GM18951 (cell line): ENCODE measurements at regions not wholly inside any gene's neighbourhood (a gene's known extent, or its start where the extent isn't known, plus 50 kb on each side); places are given as distances from the start of the nearest gene placed in this dataset.

Source experiments
- POLR2A ChIP-seq: IDR thresholded peaks from 4 replicates; pipeline ENCODE4 v1.6.1; 2011; ENCODE audit warnings: mild to moderate bottlenecking; ENCODE audit not compliant: insufficient read length, insufficient read depth; ENCODE audit errors: extremely low read depth
- in situ Hi-C: fragments of 300-500 bp; cut with MboI; formaldehyde crosslinking; loops from one replicate; pipeline ENCODE4 v1.12.0; 2022; ENCODE audit warnings: low sequenced_read_pairs, mixed read lengths, inconsistent platforms; ENCODE audit not compliant: unreplicated experiment

DNA sequence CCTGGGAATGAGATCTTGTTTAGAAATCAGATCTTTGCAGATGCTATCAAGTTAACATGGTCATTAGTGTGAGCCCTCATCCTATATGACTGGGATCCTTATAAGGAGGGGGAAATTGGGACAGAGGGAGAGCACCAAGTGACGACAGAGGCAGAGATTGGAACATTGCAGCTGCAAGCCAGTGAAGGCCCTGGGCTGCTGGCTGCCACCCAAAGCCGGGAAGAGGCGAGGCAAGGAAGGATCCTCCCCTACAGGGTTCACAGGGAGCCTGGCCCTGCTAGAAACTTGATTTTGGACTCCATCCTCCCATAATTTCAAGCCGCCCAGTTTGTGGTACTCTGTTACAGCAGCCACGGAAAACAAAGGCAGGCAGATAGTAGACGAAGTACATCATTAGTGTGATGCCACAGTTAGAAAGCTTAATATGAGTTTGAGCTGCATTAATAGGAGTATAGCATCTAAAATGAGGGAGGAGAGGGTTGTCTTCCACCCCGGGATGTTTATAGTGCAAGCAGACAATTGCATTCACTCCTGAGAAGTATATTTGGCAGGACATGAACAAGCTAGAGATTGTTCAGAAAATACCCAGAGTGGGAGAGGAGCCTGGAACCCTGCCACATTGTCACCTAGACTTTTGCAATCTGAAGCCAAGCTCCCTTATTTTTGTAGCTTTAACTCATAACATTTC lies 56.8 kb upstream of the CLMP start:
- in situ Hi-C loops: no loop called here

DNA sequence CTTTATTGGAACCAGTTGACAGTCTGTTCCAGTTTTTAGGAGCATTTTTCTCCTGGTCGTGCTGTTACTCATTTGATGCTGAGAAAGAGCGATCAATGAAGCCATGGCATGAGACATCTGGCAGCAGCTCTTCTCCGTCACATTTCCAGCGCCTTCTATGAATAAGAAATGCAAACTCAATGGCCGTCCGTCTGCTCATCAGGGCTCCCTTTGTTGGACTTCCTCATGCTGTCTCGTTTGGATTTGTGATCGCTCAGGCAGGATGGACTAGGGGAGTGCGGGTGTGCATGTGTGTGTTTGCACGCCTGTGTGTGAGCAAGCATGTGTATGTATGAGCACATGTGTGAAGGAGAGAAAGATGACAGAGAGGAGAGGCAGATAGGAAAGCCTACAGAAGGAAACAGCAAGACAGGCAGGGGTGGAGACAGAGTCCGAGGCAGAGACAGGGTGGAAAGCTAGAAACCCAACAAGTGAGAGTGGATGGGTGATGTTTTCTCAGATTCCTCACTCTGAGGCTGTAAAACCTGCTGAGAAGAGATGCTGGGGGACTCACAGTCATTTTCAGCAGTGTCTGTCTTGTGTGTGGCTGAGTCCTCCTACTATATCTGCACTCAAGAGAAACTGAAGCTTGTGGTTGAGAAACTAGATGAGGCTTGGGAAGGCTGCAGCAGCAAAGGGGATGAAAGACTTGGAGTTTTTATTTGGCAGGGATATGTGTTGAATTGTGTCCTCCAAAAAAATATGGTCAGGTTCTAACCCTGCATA lies 56.0 kb upstream of the CLMP start:
- TF ChIP-seq POLR2A: no peak
- in situ Hi-C loops: no loop called here

More for the DNA sequence above, 56.8 kb upstream of the CLMP start:
- TF ChIP-seq POLR2A: no peak

DNA sequence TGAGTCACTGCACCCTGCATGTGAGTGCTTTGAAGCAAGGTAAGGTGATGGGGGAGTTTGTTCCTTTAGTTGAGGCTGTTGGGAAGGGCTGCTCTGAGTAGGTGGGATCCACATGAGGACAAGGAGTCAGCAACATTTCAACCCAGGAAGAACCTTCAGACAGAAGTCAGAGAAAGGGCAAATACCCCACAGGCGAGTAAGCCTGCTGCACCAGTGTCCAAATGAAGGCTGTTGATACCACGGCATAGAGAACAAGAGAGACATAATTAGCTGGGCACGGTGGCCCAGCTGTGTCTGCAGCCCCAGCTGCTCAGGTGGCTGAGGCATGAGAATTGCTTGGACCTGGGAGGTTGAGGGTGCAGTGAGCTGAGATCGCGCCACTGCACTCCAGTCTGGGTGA lies 54.3 kb upstream of the CLMP start:
- TF ChIP-seq POLR2A: no peak
- in situ Hi-C loops: loop anchor here (10.0 kb wide), 1 partner anchor 135 kb away; no protein-coding TSS in a partner anchor

DNA sequence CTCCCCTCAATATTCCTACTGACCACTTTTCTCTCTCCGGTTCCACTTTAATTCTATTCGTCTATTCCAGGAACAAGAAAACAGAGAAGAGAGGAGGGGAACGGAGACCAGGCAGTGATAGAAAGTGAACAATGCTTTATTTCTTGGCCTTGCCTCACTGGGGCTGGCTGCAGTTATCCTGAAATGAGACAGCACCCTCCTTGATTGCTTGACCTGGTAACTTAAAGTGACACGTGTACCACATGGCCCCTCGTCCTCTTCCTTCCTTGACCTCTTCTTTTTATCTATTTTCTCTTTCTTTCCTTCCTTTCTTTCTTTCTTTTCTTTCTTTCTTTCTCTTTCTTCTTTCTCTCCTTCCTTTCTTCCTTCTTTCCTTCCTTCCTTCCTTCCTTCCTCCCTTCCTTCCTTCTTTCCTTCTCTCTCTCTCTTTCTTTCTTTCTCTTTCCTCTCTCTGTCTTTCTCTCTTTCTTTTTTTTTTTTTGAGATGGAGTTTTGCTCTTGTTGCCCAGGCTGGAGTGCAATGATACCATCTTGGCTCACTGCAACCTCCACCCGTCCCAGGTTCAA lies 52.8 kb upstream of the CLMP start:
- TF ChIP-seq POLR2A: no peak
- in situ Hi-C loops: loop anchor here (10.0 kb wide), 1 partner anchor 133 kb away; no protein-coding TSS in a partner anchor

DNA sequence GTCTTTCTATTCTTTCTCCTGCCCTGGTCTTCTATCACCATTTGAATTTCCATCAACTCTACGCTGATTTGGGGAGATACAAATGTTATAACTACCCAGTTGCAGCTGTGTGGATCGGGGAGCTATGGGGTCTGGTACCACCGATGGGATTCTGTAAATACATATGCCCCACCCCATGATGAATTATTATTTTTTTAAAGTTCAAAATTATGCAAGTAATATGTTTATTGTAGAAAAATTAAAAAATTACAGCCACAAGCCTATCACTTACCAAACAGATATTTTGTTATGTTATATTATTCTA lies 52.4 kb upstream of the CLMP start:
- TF ChIP-seq POLR2A: no peak
- in situ Hi-C loops: loop anchor here (10.0 kb wide), 1 partner anchor 133 kb away; no protein-coding TSS in a partner anchor

DNA sequence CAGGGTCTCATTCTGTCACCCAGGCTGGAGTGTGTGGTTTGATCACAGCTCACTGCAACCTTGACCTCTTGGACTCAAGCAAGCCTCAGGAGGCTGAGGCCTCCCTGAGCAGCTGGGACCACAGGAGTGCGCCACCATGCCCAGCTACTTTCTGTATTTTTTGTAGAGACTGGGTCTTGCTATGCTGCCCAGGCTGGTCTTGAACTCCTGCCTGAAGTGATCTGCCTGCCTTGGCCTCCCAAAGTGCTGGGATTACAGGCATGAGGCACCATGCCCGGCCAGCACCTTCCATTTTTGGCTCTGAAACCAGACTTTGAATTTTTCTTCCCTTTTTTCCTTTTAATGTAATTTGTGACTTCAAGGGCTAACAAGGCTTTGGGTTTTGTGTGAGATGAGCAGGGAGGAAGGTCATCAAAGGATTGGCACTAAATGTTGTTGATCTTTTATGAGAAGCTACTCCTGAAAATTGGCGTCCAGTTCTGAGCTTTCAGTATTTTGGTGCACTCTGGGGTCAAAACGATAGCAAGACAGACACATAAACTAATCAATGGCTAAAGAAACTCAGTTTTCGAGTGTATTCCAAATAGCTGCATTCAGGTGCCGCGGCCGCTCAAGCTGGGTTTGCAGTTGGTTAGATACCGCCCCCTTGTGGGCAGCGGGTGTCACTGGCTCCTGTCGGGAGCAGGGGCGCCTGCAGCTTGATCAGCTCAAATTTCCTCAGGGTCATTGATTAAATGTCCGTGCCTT lies 51.9 kb upstream of the CLMP start:
- no peak for TF ChIP-seq POLR2A
- in situ Hi-C loops: loop anchor here (10.0 kb wide), 1 partner anchor 132 kb away; no protein-coding TSS in a partner anchor

DNA sequence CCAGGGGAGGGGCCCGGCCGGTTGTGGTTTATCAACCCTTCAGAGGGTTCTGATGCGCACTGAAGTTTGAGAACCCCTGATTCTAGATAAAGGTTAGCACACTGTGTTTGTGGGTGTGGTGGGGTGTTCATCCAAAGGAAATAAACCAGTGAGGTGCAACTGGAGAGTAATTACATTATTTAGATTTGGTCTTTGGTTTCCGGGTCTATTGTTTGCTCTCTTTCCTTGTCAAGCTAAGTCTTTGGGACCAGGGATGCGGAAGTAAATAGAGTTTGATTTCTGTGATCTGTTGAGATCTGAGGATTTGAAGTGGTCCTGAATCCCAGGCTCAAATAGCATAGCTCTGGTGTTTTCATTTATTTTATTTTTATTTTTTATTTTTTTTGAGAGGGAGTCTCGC lies 50.5 kb upstream of the CLMP start:
- no peak for TF ChIP-seq POLR2A
- in situ Hi-C loops: loop anchor here (10.0 kb wide), 1 partner anchor 131 kb away; no protein-coding TSS in a partner anchor
